ENCODE measurements at regions not wholly inside any gene's neighbourhood (a gene's known extent, or its start where the extent isn't known, plus 50 kb on each side); places are given as distances from the start of the nearest gene placed in this dataset.
A peak's percentile ranks its signal among the peaks of the same experiment; 100 is the strongest.

DNA sequence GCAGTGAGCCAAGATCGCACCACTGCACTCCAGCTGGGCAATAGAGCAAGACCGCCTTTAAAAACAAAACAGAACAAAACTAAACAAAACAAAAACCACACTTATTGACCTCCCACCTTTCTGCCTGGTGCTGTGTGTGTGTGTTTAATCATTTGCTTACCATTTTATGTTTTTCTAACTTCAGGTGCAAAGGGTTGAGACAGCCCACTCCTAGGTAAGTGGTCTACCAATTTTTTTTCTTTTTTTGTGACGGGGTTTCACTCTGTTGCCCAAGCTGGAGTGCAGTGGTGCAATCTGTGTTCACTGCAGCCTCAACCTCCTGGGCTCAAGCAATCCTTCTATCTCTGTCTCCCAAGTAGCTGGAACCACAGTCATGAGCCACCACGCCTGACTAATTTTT is 65.8 kb downstream of the SALL1 start:
- no peak overlapping the region for H3K4me3 ChIP-seq (replicated peaks in 1 of 2; ENCODE audit: low read depth in 2 of 2, low read length in 2 of 2)
- DNase-seq (ENCODE audit: low read depth in 2 of 2) = no peak

DNA sequence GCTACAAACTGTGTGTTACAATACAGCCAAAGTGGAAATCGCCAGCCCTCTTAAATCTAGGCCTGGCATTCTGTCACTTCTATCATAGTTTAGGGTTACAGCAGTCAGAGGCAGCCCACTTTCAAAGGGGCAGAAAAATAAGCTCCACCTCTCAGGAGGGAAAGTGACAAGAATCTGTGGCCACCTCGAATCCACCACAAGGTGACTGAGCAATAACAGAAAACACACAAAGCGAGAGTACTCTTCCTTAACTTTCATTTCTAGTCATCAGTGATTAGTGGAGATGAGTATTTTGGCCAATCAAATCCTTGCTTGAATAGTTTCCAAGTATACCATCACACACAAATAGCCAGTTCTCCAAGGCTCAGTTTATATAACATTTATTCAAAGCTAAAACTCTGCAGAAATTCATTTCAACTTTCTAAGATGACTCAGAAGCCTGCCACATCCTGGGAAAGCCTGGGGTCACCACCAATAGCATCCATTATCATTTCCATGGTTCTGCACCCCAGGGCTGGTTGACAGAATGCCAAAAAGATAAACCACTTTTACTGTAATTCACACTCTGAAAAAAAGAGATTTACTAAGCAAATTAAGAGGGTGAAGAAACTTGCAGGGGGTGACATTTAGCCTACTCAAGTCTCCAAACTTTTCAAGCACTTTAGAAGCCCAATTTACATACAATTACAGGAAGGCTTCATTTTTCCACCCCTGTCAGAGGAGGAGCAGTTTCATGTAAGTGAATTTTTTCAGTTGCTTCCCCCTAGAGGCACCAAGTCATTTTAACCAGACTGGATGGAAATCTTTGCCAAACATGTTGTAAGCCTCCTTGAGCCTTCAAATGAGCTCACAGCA is 66.8 kb downstream of the SALL1 start:
- no peak overlapping the region for H3K4me3 ChIP-seq (replicated peaks in 1 of 2; ENCODE audit: low read depth in 2 of 2, low read length in 2 of 2)
- no peak for TF ChIP-seq CTCF (IDR thresholded peaks at IDR 0.05; ENCODE audit: low read depth, low read length)
- peak in 1 of 2 donors; percentile 46 for DNase-seq (ENCODE audit: low read depth in 2 of 2)

More for the DNA sequence above, 65.8 kb downstream of the SALL1 start:
- TF ChIP-seq CTCF (IDR thresholded peaks at IDR 0.05; ENCODE audit: low read depth, low read length) = no peak

GRCh38 chr16:51072591-51072990 is 78.5 kb downstream of the SALL1 start:
- no peak for TF ChIP-seq CTCF (IDR thresholded peaks at IDR 0.05; ENCODE audit: low read depth, low read length)
- DNase-seq (ENCODE audit: low read depth in 2 of 2) = no peak
- no peak overlapping the region for H3K4me3 ChIP-seq (replicated peaks in 1 of 2; ENCODE audit: low read depth in 2 of 2, low read length in 2 of 2)

DNA sequence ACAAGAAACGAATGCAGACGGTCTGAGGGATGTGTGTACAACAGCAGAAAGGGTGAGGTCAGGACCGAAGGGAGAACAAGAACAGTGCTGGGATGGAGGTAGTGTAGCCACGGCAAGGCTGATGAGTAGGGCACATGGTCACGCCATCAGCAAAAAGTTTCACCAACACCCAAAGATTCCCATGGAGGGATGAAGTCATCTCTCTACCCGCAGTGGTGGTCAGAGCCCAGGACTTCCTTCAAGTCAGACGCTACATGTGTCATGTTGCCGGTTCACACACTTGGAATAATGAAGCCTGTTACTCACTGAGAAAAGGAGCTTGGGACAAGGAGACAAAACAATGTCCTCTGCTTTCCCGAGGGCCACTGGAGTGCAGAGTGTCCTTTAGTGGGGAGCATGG is 79.7 kb downstream of the SALL1 start:
- DNase-seq (ENCODE audit: low read depth in 2 of 2) = no peak
- H3K4me3 ChIP-seq (replicated peaks in 1 of 2; ENCODE audit: low read depth in 2 of 2, low read length in 2 of 2) = no peak overlapping the region
- no peak for TF ChIP-seq CTCF (IDR thresholded peaks at IDR 0.05; ENCODE audit: low read depth, low read length)

GRCh38 chr16:51067352-51067751 is 83.7 kb downstream of the SALL1 start:
- H3K4me3 ChIP-seq (replicated peaks in 1 of 2; ENCODE audit: low read depth in 2 of 2, low read length in 2 of 2) = no peak overlapping the region
- DNase-seq (ENCODE audit: low read depth in 2 of 2) = no peak
- TF ChIP-seq CTCF (IDR thresholded peaks at IDR 0.05; ENCODE audit: low read depth, low read length) = no peak

GRCh38 chr16:51062039-51062438 is 89.0 kb downstream of the SALL1 start:
- DNase-seq (ENCODE audit: low read depth in 2 of 2) = no peak
- H3K4me3 ChIP-seq (replicated peaks in 1 of 2; ENCODE audit: low read depth in 2 of 2, low read length in 2 of 2) = no peak overlapping the region
- TF ChIP-seq CTCF (IDR thresholded peaks at IDR 0.05; ENCODE audit: low read depth, low read length) = no peak

All from cardiac fibroblast (primary cell).